Activated CD4-positive, alpha-beta T cell treated with anti-CD3 and anti-CD28 coated beads for 4 hours (primary cell): ENCODE measurements at regions not wholly inside any gene's neighbourhood (a gene's known extent, or its start where the extent isn't known, plus 50 kb on each side); places are given as distances from the start of the nearest gene placed in this dataset.
"Not testable (repeated sequence)": the region's sequence is repeated elsewhere in the genome, so short reads cannot be mapped to it uniquely, and the experiment has no call there.

ENCODE experiments used
- DNase-seq, 2 donors: peaks; one replicate each; pipeline ENCODE4 v3.0.0-alpha.2; 2020

DNA sequence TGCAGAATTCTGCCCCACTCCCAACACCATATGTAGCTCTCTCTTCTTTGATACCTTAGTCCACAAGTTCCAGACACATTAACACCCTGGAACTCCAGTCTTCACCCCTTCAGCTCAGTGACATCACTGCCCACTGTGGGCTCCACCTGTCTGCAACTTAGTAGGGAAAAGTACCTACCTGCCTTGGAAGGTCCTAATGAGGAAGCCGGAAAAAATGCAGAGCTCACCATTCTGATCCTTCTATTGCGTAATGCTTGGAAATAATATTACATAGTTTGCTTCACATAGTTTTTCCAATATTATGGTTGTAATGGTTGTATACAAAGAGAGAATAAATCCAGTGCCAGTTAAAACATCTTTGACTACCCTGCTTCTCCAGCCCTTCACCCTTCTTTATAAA lies 738.4 kb downstream of the RNF144A start:
- DNase-seq, result no peak

DNA sequence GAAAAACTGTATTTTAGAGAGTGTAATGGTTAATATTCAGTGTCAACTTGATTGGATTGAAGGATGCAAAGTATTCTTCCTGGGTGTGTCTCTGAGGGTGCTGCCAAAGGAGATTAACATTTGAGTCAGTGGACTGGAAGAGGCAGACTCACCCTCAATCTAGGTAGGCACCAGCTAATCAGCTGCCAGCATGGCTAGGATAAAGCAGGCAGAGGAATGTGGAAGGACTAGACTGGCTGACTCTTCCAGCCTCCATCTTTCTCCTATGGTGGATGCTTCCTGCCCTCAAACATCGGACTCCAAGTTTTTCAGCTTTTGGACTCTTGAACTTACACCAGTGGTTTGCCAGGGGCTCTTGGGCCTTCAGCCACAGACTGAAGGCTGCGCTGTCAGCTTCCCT lies 740.3 kb downstream of the RNF144A start:
- not testable (repeated sequence) for DNase-seq

DNA sequence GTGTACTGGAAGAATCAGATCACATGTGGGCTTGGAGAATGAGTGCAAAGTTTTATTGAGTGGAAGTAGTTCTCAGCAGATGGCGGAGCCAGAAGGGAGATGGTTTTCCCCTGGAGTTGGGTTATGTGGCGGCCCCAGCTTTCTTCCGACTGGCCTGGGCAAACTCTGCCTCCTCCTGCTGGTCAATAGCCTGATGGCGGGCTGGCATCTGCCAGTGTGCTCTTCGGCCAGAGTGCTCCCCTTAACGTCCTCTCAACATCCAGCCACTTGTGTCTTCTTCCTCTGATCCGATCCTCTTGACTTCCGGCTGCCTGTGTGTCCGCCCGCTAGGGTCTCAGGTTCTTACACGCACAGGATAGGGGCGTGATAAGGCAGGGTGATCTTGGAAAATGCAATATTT lies 741.3 kb downstream of the RNF144A start:
- no peak for DNase-seq

DNA sequence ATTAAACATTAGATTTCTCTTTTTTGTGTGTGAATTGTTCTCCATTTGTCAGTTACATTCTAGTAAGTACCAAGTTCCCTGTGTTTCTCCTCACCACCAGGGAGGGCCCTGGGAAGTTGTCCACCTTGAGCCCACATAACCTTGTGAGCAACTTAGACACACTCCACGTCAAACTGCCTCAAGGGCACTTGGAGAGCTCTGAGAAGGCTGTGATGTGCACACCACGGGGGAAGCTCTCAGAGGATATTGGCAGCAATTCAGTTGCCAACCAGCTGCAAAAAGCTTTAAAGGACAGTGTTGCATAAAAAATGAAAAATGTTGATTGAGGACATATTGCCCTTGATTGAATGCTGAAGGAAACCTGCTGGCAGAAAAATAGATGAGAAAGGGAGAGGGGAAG lies 743.6 kb downstream of the RNF144A start:
- no peak for DNase-seq

DNA sequence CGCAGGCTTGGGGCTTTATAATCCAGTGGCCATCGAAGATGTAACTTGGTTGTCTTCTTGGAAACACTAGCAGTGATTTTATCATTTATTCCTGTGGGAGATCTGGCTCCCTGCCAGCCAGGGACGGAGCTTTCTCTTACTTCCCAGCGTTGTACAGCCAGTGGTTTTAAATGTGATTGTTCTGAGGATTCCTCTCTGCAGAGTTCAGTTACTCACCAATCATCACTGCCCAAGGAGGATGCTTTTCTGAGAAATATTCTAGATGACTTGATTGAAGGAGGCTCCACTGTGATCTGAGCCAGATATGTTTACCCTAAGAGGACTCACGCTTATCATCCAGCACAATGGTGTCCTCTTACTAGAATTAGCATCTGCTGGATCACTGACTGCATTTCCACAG lies 744.3 kb downstream of the RNF144A start:
- no peak for DNase-seq

DNA sequence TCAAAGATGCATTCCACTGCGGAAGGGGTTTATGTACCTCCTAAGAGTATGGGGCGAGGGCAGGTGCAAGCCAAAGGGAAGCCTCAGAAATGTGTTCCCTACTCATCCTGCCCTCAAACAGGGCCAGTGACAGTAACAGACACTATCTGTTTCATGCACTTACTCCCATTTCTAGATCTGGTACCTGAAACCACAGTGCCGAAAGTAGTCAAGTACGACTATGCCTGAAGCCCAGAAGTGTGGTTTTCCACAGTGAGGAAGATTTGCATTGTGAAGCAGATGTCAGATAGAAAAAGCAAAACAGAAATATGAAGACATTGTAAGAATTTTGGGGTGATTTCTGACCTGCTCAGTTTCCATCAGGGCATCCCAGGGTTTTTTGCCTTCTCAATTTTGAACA lies 748.7 kb downstream of the RNF144A start:
- no peak for DNase-seq

DNA sequence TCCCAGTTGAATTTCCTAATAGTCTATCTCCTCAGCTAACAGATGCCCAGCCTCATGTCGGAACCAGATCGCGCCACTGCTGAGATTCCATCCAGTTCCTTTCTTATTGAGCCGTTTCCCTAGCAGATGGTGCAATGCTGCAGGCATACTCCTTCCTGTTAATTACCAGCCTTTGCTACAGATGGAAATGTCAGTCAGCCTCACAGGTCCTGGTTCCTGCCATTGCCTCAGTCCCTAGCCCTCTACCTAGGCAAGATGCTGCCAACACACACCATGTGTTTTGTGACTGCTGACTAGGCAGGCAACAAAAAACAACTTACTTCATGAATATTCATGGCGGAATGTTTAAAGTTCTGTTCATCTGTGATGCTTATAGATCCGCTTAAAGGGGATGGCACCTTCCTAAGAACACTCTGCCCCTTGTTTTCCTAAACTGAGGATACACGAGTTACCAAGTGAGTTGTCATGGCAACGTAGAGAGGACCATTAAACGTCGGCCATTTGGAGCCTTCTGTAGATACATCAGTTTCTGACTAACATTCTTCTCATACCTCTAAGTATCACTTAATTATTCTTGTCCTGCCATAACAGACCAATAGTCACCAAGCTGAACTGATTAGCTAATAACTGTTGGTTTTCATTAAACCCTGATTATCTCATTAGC lies 749.5 kb downstream of the RNF144A start:
- no peak for DNase-seq

DNA sequence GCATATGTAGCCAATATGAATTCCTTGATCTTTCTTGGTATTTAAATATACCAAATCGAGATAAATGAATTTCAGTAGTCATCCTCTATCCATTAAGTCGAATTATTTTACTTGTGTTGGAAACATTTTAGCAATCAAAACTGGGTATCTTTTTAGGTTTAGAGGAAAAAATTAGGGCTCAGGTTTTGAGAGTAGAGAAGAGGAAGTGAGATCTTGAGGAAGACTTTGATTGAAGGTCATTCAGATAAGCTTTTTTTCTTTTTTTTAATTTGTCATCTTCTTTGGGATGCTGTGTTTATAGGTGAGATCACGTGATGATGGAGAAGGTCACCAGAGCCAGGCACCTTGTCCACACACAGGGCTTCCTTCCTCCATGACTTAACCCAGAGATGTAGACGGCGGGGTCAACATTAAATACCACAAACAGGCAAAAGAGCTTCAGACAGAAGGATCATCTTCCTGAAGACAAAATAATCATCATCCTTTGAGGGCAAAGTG lies 750.1 kb downstream of the RNF144A start:
- DNase-seq, result no peak

DNA sequence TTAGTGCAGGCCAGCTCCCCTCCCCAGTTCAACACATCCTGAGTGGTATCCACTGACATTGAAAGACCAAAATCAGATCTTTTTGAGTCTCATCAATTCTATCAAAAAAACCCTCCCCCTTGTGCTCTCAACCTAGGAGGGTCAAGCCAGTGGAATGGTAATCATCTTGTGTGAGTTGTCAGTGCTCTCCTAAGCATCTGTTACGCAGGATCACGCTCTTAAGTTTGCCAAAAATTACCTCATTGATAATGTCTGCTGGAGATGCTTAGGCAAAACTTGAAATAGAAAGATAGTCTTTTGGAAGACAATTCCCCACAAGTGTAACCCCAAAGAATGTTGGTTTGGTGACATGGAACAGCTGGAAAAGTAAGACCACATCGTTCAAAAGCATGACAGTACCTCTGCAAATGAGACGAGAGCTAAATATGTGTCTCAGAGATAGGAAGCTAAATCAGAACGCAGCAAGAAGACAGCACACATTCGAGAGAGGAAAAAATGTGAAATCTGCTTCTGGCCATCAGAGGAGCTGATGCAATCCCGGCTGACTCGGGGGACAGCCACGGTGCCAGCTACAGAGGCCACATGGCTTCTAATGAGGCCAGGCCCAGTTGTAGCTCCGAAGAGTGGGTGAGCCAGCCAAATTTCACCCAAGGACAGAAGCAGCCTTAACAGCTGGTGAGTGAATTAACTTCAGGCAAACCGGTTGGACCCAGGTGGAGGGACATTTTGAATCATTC lies 753.9 kb downstream of the RNF144A start:
- no peak for DNase-seq

DNA sequence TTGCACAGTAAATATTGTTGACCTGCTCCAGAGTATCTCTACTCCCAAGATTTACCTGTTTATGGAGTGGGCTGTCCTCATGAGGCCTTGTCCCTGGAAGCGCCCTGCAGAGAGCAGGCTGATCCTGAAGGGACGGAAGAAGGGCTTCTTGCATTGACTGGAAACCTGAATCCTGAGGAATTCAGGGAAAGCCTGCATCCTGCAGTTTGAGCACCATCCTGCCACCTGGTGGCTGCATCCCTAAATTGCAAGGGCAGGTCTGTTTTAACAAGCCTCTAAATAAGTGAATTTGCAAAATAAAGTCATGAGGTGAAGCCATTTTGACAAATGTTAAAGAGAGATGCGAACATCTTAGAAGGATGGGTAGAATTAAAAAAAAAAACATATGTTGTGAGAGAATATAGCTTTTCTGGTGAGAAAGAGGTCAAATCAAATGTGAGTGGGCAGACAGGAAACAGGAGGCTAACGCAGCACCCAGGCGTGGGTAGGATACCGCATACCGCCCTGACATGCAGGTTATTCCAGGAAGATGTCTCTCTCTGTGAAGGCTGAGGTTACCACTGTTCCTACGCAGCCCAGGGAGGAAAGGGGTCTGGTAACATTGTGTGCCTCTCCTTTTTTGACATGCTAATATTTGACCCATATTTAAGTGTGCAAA lies 754.9 kb downstream of the RNF144A start:
- DNase-seq, result peak; percentile 46 to 52

DNA sequence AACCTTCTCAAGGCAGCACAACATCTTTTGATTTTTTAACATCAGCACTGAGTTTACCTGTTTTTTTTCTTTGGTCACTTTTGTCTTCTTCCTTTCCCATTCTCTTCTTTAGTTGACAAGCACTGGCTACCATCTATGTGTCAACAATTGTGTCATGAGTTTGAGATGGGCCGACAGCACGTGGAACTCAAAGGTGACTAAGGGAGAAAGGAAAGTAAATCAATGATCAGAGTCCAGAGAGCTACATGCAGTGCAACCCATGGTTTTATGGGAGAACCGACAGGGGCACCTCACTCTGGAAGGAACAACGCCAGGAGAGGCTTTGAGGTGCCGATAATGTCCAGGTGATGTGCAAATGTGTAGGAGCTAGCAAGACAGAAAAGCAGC lies 755.5 kb downstream of the RNF144A start:
- DNase-seq, result no peak

DNA sequence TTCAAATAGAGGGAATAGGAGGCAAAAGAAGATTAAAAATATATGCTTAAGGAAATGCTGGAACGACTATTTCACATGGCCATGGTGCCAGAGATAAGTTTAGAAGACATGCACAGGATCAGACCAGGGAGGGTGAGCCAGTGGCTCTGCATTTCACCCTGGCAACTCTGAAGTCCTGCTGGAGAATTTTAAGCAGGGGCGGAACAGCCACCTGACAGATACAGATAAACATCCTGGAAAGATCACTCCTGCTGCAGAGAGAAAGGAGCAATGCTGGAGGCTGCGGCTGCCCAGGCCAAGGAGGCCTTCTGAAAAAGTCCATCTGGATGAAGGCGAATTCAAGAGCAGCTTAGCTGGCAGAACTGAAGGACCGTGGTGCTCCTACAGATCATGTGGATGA lies 755.9 kb downstream of the RNF144A start:
- no peak for DNase-seq

DNA sequence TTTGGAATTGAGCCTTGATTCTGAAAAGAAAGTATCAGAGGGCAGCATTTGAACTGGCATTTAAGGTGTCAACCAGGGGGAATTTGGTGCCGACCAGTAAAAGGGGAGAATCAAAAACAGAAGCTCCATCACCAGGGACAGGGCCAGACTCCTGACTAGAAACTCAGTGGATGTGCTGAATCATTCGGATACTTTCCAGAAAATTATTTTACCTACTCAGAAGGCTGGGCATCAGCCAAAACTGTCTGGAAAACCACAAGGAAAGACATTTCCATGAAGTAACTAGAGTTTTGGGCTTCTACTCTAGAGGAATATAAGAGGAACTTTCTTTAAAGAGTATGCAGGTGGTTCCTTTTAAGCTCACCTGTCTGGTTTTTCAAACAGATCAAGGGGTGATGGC lies 756.6 kb downstream of the RNF144A start:
- no peak for DNase-seq

DNA sequence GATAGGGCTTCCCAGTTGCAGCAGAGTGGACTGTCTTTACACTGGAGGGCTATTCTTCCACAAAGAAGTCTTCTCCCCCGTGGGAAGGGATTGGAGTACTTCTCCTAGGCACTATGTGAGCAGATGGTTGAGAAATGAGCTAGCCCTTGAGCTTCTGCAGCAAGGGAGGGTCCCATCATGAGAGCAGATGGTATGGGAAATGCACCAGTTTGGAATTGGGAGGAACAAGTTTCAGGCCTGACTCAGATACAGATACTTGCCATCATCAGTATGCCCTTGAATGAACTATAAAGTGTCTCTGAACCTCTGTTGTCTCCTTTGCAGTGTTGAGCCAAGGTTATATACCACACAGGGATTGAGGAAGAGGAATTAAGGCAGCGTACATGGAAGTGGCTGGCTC lies 757.4 kb downstream of the RNF144A start:
- no peak for DNase-seq

DNA sequence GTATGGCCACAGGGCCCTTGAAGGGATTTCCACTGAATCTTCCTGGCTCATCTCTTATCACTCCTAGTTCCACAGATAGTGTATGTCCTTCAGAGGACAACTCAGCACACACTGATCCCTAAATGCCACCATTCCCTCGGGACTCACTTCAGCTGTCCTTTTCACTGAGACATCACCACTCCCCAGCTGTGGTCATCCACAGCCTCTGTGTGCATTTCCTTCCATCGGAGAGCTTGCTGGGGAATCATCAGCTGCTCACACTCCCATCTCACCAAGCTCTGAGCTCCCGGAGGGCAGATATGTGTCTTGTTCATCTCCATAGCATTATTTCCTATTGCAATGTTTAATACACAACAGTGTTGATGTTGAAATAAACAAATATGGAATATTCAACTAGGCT lies 759.5 kb downstream of the RNF144A start:
- DNase-seq, result no peak

DNA sequence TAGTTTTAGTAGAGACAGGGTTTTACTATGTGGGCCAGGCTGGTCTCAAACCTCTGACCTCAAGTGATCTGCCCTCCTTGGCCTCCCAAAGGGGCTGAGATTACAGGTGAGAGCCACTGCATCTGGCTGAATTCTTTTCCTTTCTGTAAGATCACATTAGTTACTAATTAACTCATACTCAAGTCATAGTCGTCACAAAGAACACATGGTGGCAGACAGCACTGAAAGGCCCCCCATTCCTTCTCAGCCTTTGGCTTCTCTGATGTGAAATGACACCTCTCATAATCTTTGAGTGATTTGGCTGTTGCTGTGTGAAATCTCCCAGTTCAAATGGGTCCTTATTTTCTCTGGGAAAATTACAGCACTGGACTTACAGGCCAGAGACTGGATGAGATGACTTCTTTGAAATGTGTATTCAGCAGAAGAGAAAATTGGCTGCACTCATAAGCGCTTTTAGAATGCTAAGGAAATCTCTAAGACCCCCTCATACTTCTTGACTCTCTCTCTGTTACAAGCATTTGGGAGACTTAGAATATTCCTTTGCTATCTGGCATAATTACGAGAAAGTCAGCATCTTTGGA lies 764.8 kb downstream of the RNF144A start:
- no peak for DNase-seq

DNA sequence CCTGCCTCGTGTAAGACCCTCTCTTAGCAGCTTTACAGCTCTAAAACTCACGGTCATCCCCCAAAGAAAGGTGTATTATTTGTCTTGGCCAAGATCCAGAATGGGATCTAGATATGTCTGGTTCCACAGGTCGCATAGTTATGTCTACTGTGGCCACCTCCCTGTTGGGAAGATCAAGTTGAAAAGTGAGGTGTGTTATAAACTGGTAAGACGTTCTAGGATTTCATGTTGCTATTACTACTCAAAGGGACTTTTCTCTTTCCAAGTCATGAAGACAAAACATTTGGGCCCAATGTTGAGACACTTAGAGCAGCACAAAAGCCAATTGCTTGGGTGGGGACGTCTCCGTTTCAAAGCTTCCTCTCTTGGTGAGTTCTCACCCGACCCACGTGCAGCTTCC lies 766.0 kb downstream of the RNF144A start:
- no peak for DNase-seq

DNA sequence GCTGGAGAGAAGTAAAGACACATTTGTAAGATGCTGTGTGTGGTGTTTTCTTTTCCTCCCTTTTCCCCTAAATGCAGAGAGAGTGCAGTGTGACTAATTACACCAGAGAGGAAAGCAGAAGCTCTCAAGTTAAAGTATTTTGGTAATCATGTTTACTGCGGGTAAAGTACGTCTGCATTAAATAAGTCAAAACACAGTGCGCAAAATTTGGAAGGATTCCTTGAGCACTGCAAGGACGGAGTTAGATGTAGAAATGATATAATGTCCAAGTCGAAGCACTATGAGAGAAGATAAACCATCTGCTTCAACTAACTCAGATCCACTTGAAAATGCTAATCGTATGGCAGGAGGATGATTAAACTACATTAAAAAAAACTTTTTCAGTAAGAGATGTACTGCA lies 766.5 kb downstream of the RNF144A start:
- no peak for DNase-seq

DNA sequence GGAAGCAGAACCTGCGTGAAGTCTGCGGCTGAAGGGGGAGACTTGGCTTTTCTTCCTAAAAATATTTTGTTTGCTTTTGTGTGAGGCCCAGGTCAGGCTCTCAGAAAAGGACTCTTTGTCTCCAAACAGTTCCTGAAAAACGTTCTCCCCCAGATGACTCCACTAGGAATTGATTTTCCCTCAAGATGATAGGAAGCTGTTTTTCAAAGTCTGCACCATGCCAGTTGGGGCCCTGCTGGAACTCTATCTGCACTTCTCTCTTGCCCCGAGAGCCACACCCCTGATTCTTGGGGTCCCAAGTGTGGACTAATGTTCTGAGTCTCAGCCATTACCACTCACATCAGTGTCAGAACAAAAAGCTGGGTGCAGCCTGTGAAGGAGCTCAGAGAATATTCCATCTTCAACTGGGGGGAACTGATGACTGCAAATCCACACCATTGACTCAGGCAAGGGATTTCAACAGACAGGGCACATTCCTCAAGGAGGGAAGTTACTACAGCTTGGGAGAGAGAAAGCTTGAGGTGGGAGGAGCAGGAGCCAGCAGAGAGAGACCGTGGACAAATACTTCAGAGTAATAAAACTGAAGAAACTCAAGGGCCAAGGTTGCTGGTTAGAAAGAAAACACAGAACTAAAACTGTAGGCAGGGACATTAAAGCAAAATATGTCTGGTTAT lies 768.3 kb downstream of the RNF144A start:
- DNase-seq, result no peak

DNA sequence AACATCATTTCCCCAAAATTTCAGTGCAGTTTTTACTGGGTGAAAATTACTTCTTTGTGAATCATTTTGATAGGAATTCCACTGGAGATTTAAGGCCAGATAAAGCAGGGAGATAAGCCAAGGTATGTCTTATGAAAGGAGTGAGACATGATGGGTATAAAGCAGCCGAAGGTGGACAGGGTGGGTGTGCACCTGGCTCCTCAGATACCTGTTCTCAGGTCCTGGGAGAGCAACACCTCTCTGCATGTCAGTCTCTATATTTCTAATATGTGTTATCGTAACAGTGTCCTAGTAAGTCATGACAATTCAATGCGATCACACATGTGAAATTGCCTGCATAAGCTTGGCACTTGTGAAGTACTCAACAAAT lies 768.8 kb downstream of the RNF144A start:
- no peak for DNase-seq

DNA sequence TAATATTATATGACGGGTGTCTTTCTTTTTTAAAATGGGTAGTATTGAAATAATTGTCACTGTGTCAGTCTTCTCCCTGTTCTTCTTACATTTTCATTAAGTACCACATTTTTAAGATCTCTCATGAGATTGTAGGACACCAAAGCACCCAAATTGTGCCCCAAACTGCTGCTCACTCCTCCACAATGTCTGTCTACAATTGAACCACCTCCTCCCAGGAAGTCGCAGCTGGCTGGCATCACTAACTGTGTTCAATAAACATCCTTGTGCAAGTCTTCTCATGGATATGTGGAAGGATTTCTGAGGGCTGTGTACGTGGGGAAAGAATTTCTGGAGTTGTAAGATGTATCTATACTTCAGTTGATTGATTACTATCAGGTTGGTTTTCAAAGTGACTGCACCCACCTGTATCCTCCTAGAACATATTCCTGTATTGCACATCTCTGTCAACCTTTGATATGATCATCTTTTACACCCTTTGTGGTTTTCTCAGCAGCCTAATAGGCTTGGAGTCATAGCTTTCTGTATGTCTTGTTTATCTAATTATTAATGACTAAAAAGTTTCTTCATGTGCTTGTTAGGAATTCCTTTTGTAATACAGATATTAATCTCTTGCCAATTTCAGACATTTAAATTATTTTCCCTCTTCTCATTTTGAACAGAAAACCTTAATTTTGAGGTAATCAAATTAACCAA lies 774.9 kb downstream of the RNF144A start:
- DNase-seq, result no peak

DNA sequence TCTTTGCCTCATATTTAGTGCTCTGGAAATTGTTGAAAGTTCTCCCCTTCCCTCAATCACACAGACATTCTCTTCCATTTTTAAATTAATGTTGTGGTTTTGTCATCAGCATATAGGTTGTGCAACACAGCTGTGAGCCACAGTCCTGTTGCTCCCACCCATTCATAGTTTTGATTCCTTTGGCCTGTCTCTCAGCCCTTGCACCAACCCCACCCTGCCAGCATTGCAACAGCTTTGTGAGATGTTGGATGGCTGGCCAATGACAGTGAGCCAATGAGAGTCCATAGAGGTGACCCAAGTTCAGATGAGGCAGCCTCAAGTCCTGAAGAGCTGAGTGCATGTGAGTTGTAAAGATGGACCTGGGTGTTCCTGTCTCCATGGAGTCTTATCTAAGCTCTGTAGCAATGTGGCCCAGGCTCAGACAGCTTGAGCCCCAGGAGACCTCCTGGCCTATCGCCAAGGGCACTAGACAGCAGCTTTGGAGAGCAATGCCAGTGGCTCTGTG lies 775.5 kb downstream of the RNF144A start:
- DNase-seq, result no peak
